GM12873 (cell line): ENCODE measurements at regions not wholly inside any gene's neighbourhood (a gene's known extent, or its start where the extent isn't known, plus 50 kb on each side); places are given as distances from the start of the nearest gene placed in this dataset.

Source experiments
- CTCF ChIP-seq: IDR thresholded peaks from 2 replicates; pipeline ENCODE4 v1.5.1; 2012; ENCODE audit warnings: low read depth, mild to moderate bottlenecking, moderate library complexity, low read length, control low read depth; ENCODE audit not compliant: insufficient read depth; ENCODE audit errors: missing control alignments

DNA sequence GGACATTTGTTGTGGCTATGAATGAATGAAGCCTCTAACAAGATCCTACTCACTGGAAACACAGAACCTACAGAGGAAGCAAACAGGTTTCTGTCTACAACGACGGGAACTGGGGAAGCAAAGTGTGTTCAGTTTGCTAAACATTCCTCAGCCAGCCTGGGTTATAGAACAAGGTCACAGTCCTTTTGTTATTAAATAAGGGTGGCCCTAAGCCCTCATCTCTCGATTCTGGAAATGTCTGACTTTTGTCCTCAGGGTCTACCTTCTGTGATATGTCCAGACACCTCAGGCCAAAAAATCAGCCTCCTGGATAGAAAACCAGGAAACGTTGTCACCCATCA, 64.6 kb upstream of the ARHGEF7 start:
- TF ChIP-seq CTCF, result no peak

DNA sequence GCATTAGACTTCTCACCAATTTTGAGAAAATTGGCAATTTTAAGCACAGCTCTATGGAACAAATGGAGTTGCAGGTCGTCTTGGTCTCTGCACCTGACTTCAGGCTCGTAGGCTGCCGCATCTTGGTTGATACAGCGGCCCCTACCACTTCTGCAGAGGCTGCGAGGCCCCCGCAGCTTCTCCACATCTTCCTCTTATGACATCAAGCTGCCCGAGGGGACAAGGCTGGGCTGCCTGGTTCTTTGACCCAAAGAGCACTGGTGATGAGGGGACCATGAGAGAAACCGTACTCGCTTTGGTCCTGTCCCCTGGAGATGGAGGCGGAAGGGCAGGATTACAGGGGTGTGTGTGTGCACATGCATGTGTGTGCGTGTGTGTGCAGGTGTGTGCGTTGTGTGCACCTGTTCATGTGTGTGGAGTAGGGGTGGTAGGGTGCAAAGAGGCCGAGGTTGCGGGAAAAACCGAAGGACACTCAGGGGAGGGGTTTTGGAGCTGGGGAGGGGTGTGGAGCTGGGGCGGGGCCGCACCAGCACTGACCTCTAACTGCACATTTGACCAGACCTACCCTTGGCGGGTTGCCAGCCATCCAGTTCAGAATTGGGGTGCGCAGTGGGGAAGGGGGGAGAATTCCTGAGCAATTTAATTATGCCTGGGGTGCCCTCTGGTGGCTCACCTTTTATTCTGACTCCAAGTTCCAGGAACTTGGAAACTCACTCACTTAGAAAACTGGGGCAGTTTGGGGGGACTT, 65.1 kb upstream of the ARHGEF7 start:
- TF ChIP-seq CTCF, result peak; percentile 40

DNA sequence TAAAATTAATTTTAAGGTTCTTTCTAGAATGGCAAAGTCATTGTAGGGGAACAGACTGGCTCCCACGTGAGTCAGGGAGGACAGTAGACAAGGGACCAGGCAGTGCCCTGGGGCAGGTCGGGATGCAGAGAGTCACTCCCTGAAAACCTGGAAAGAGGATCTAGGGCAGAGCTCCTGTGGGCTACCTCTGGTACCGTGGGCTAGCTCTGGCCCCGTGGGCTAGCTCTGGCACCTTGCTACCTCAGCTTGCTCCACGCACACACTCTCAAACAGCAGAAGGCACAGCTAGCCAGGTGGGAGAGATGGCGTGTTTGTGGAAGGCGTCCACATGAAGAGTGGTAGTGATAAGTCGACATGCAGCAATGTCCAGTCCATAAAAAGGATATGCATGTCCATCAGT, 66.7 kb upstream of the ARHGEF7 start:
- TF ChIP-seq CTCF, result no peak

DNA sequence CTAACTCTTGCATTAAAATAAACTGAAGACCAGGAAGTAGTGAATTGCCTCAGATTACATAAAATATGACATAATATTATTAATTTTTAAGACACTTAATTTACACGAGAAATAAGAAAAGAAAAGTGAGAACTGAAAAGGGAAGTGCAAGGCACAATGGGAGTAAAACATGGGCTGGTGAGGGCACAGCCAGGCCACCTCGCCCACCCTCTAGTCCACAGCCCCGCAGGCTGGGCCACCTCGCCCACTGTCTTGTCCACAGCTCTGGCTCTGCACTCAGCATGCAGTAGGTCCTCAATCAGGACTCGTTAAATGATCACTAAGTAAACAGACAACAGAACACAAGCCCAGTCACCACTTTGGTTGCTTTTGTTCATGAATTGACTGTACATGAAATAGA, 67.8 kb upstream of the ARHGEF7 start:
- TF ChIP-seq CTCF, result no peak

DNA sequence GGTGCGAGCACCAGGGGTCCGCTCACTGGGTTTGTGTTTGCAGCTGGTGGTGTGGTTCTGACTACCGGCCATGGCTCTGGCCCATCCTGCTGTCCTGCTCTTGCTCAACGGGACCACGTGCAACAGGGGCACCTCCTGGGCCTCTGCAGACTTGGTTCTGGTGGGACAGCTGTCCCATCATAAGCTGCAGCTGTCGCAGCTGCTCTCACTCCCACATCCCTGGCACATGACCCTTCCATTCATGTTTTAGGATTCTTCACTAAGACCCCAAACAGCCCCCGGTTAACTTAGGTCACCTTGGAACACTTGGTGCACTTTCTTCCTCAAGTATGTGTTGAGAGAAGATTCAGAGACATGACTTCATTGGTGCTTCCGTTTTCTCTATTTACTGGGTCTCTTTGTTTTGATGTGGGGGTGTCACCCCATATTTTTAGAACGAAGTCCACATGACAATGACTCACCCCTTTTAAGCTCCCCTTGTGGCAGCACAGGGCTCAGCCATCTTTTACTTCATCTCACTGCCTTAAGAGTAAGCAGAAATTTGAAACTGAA, 68.4 kb upstream of the ARHGEF7 start:
- peak; percentile 39 for TF ChIP-seq CTCF

DNA sequence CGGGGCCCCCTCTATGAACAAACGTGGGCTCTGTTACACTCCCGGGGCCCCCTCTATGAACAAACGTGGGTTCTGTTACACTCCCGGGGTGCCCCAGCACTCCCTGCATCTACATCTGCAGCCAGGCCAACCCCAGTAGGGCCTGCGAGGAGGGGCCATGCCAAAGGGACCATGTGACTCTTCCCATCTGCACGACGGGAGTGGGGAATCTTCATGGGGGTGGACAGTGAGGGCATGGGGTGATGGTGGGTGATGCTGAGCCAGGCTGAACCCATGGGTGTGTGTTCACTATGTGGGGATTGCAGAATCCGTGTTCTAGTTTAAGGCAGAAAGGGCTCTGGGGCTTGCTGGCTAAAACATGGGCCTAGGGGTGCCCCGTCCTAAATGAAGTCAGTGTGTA, 69.9 kb upstream of the ARHGEF7 start:
- TF ChIP-seq CTCF, result no peak

DNA sequence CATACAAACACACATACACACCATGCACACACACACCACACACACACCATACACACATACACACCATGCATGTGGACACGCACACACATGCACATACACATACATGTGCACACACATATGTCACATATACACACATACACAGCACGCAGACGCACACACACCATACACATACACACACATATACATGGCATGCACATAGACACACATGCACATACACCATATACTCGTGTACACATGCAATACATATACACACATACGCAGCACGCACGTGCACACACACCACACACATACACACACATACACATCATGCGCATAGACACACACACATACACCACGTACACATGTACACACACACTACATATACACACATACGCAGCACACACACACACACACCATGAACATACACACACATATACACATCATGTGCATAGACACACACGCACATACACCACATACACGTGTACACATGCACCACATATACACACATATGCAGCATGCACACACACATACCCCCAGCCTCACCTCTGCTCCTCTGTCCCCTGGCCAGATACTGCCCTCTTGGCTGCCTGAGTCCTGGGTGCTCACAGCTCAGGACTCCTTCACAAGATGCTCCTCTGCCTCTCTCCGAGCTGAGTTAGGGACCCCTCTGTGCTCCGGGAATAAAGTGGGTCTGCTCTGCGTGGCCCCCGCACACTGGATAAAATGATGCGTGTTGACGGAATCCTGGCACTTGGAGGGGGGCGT, 70.9 kb upstream of the ARHGEF7 start:
- TF ChIP-seq CTCF, result no peak
